Right cardiac atrium (tissue), 5 donors: ENCODE measurements at regions not wholly inside any gene's neighbourhood (a gene's known extent, or its start where the extent isn't known, plus 50 kb on each side); places are given as distances from the start of the nearest gene placed in this dataset.
"Not testable (repeated sequence)": the region's sequence is repeated elsewhere in the genome, so short reads cannot be mapped to it uniquely, and the experiment has no call there.

Source experiments
- ATAC-seq, 2 donors: fragments of 200-7000 bp; cut with Tn5 transposase; one replicate each; pipeline versions ENCODE4 v1.8.0 to v1.9.1; 2020; ENCODE audit warnings: moderate library complexity in 2 of 2, mild to moderate bottlenecking in 1 of 2
- DNase-seq, 3 donors: peaks; one replicate each; pipeline ENCODE4 v3.0.0-alpha.2; 2020
- H3K27ac ChIP-seq: one replicate; pipeline ENCODE4 v1.5.1; 2013; ENCODE audit warnings: mild to moderate bottlenecking, low read length, control low read depth, moderate library complexity
- H3K27me3 ChIP-seq: one replicate; pipeline ENCODE4 v1.6.1; 2013; ENCODE audit not compliant: control insufficient read depth, insufficient read depth
- H3K4me1 ChIP-seq: one replicate; pipeline ENCODE4 v1.6.1; 2013; ENCODE audit warnings: low read length; ENCODE audit not compliant: control insufficient read depth, insufficient read depth
- H3K4me3 ChIP-seq: one replicate; pipeline ENCODE4 v1.5.1; 2013; ENCODE audit warnings: low read length, control low read depth
- H3K9me3 ChIP-seq: one replicate; pipeline ENCODE4 v1.6.1; 2013; ENCODE audit warnings: low read length; ENCODE audit not compliant: control insufficient read depth
- WGBS: extraction: QIAGEN DNeasy Blood & Tissue Kit; methylation state at CpG from one replicate; pipeline ENCODE4 v1.1.7; 2013; 5-methylcytosine and 5-hydroxymethylcytosine counted together
- intact Hi-C, 4 donors: fragments of 100-400 bp; cut with DNase I; formaldehyde crosslinking; loops; one replicate each; pipeline versions ENCODE4 v1.11.0 to v1.14.0; 2022 to 2023
- donor health status: healthy with polysubstance abuse.
- donor health status: DM: no; HTN: yes; CAD: no.
- donor health status: DM: no; HTN: no; CAD: no.
- donor health status: DM: no; HTN: yes; CAD: no; lungs with severe emphysema.
- donor health status: DM: yes; HTN: yes; CAD: no.

DNA sequence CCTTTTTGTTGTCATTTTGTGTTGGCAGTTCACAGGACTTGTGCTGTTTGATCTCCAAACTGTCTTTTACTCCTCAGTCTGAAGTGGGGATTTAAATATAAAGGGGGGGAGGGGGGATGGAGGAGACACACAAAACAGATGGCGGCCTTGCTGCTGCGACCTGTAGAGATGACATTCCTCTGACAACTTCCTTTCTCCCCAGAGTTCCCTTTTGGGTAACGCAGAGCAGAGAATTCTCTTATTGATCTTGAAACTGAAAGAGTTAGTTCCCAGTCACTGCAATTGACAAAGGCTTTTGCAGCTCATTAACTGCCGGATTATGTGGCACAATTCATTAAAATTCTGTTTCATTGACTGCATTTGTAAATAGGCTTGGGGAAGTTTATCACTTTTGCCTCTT lies 279.3 kb downstream of the TSN start:
- ATAC-seq (no peak), DNase-seq (no peak)
- no peak overlapping the region for H3K4me3 ChIP-seq
- no peaks in the 10 kb centered on the region for H3K9me3 ChIP-seq
- H3K27me3 ChIP-seq: no peaks in the 10 kb centered on the region
- 56% methylated on average over 4 of the region's 4 CpGs for WGBS
- H3K4me1 ChIP-seq: no peaks in the 10 kb centered on the region
- intact Hi-C loops: no loop called here
- no peak overlapping the region for H3K27ac ChIP-seq

DNA sequence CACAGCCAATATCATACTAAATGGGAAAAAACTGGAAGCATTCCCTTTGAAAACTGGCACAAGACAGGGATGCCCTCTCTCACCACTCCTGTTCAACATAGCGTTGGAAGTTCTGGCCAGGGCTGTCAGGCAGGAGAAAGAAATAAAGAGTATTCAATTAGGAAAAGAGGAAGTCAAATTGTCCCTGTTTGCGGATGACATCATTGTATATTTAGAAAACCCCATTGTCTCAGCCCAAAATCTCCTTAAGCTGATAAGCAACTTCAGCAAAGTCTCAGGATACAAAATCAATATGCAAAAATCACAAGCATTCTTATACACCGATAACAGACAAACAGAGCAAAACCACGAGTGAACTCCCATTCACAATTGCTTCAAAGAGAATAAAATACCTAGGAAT lies 283.4 kb downstream of the TSN start:
- intact Hi-C loops, H3K27ac ChIP-seq, H3K4me1 ChIP-seq, DNase-seq, ATAC-seq, H3K9me3 ChIP-seq, H3K4me3 ChIP-seq, H3K27me3 ChIP-seq: not testable (repeated sequence)
- WGBS: 79% methylated on average over 4 of the region's 4 CpGs

DNA sequence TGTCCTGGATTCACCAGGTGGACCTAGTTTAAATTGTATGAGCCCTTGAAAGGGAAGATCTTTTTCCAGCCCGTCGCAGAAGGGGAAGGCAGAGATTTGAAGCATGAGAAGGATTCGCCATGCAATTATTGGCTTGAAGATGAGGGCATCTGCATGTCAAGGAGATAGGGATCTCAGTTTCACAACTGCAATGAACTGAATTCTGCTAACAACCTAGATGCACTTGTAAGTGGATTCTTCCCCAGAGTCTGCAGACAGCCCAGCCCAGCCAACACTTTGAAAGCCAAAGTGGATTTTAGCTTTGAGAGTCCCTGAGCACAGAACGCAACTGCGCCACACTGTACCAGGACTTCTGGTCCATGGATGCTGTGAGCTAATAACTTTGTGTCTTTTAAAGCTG lies 286.0 kb downstream of the TSN start:
- Histone ChIP-seq H3K4me1 (no peaks in the 10 kb centered on the region), H3K27ac (no peak overlapping the region), H3K9me3 (no peaks in the 10 kb centered on the region), H3K4me3 (no peak overlapping the region), H3K27me3 (no peaks in the 10 kb centered on the region)
- intact Hi-C loops: no loop called here
- ATAC-seq: no peak
- DNase-seq: no peak
- WGBS: 96% methylated on average over 5 of the region's 5 CpGs

DNA sequence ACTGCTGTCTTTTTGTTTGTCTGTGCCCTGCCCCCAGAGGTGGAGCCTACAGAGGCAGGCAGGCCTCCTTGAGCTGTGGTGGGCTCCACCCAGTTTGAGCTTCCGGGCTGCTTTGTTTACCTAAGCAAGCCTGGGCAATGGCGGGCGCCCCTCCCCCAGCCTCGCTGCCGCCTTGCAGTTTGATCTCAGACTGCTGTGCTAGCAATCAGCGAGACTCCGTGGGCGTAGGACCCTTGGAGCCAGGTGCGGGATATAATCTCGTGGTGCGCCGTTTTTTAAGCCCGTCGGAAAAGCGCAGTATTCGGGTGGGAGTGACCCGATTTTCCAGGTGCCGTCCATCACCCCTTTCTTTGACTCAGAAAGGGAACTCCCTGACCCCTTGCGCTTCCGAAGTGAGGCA lies 296.2 kb downstream of the TSN start:
- DNase-seq, H3K9me3 ChIP-seq, H3K27me3 ChIP-seq, ATAC-seq, H3K4me1 ChIP-seq, H3K4me3 ChIP-seq, H3K27ac ChIP-seq, intact Hi-C loops: not testable (repeated sequence)
- WGBS: 89% methylated on average over 15 of the region's 20 CpGs

DNA sequence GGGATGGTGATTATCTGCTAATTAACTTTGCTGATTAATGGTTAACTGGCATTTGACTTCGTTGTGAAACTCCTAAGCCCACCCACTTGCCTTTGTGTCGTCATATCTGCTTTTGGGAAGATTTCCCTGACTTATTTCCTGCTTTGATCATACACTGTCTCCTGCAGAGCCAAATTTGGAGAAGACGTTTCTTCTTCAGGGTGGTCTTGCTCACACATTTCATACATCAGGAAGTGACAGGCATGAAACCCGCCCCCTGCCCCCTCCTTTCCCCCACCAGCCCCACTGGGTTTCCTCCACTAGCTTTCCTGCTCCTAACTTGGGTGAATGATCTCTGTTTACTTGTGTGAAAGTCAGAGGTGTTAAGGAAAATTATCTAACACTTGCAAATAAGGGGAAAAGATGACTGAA lies 300.1 kb downstream of the TSN start:
- ATAC-seq (no peak), DNase-seq (no peak)
- no peaks in the 10 kb centered on the region for H3K4me1 ChIP-seq

DNA sequence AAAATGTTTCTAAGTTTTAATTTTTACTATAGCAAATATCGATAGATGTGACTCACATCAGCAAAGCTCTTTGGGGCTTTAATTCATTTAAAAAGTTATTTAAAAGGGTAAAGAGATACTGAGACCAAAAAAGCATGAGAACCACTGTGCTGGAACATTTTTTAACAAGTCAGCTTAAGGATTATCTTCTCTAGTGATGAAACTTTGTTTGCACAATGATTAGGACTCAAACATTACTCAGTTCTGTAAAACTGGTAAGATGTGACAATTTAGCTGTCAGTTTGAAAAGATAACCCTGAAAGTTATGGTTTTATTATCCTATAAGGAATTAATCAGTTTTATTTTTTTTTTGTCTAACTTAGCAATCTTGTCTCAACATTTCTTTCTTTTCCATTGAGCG lies 301.4 kb downstream of the TSN start:
- ATAC-seq (no peak), DNase-seq (no peak)
- Histone ChIP-seq H3K9me3 (no peaks in the 10 kb centered on the region), H3K4me1 (no peaks in the 10 kb centered on the region), H3K27me3 (no peaks in the 10 kb centered on the region), H3K27ac (no peak overlapping the region), H3K4me3 (no peak overlapping the region)
- WGBS: 72% methylated on average over 2 of the region's 2 CpGs
- intact Hi-C loops: no loop called here

More for the DNA sequence above, 300.1 kb downstream of the TSN start:
- Histone ChIP-seq H3K27ac (no peak overlapping the region), H3K4me3 (no peak overlapping the region), H3K9me3 (no peaks in the 10 kb centered on the region), H3K27me3 (no peaks in the 10 kb centered on the region)
- WGBS: 15% methylated on average over 4 of the region's 4 CpGs
- intact Hi-C loops: no loop called here

DNA sequence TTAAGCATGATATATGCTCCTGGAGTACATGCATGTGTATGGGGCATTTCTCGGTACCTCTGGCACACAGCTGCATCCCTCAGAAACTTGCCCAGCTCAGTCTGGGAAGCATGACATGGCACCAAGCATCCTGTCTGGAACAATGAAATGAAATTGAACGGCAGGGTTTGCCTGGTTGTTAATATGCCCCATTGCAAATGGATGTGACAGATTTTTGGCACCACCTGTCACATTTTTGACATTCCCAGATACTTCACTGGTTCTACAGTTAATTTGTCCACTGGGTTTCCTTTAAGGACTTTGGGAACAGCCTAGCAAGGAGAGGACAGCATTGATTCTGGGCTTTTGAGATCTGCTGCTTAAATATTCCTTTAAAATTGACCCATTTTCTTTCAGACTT lies 305.8 kb downstream of the TSN start:
- WGBS: 35% methylated on average over 2 of the region's 2 CpGs
- Histone ChIP-seq H3K27me3 (no peaks in the 10 kb centered on the region), H3K9me3 (no peaks in the 10 kb centered on the region), H3K27ac (no peak overlapping the region), H3K4me1 (no peaks in the 10 kb centered on the region), H3K4me3 (no peak overlapping the region)
- ATAC-seq (no peak), DNase-seq (no peak)
- intact Hi-C loops: no loop called here

DNA sequence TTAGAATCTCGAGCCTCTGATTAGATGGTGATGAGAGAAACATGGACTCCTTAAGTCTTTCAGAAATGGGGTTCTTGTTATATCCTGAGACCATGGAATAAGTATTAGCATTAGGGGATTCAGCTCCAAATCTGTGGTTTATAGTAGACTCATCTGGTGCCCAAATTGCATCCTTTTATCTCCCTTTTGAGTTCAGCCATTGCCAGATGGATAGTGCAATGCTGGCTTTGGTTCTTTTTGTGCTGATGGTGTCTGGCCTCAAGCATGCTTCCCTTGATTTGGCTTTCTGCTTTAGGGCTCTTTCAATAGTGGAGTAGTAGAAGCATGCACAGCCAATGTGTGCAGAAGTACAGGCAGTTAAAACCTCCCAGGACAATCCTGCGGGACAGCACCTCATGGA lies 306.4 kb downstream of the TSN start:
- intact Hi-C loops: no loop called here
- Histone ChIP-seq H3K27me3 (no peaks in the 10 kb centered on the region), H3K4me1 (no peaks in the 10 kb centered on the region), H3K9me3 (no peaks in the 10 kb centered on the region), H3K27ac (no peak overlapping the region), H3K4me3 (no peak overlapping the region)
- ATAC-seq (no peak), DNase-seq (no peak)
- WGBS: 76% methylated on average over 2 of the region's 2 CpGs

DNA sequence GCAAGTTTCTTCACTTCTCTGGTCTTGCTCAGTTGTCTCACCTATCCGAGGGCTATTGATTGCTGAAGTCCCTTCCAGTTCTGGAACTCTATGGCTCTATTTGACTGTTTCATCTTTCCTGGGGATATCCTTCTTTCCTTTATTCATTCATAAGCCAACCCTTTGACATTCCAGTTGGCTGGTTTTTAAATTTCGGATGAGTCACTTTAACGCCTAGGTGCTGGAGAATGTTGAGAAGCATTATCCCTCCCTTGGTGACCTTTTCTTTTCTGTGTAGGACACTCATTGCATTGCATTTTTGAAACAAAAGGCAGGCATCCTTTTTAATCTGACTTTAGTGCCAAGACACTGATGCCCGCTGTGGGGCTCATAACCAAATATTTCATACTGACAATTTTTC lies 307.1 kb downstream of the TSN start:
- H3K4me3 ChIP-seq: no peak overlapping the region
- no peak for ATAC-seq
- H3K27ac ChIP-seq: no peak overlapping the region
- H3K27me3 ChIP-seq: no peaks in the 10 kb centered on the region
- WGBS: 63% methylated on average over 4 of the region's 4 CpGs
- no peaks in the 10 kb centered on the region for H3K4me1 ChIP-seq
- no peak for DNase-seq
- intact Hi-C loops: no loop called here
- H3K9me3 ChIP-seq: no peaks in the 10 kb centered on the region

DNA sequence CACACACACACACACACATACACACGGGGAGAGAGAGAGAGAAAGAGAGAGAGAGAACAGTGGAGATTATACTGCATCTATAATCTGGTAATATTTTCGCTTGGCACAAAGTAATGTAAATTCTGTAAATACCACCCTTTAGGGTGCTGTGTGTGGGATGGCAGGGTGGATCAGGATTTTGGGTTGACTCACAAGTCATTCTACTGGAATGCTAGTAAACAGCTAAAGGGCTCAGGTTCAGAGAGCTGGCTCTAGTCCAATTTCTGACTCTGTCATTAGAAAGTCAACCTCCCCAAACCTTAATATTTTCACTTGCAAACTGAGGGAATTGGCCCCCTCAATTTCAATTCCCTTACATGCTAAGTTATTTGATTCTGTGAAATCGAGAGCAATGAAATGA lies 308.3 kb downstream of the TSN start:
- Histone ChIP-seq H3K4me3 (no peak overlapping the region), H3K9me3 (no peaks in the 10 kb centered on the region), H3K27ac (no peak overlapping the region), H3K27me3 (no peaks in the 10 kb centered on the region), H3K4me1 (no peaks in the 10 kb centered on the region)
- intact Hi-C loops: no loop called here
- ATAC-seq: no peak
- WGBS: 80% methylated on average over 3 of the region's 3 CpGs
- DNase-seq: no peak

DNA sequence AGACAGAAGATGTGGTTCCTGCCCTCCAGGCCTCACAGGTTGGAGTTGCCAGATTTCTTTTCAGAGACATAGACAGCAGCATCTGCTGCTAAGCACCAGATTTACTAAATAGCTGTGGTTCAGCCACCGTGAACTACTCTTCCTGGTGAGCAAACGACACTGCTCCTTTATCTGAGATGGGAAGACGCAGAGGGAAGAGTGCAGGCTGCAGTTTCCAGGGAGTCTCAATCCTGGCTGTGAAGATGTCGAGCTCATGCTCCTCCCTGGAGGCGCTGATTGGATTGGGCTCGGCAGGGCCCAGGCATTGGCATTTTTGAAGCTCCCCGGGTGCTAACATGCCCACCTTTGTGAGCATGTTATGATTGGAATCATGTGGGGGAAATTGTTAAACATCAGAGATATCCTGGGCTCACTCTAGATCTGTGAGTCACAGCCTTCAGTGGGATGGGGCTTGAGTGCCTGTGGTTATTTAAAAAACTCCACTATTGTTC lies 314.8 kb downstream of the TSN start:
- no peak overlapping the region for H3K27ac ChIP-seq
- no peak overlapping the region for H3K4me3 ChIP-seq
- intact Hi-C loops: no loop called here

DNA sequence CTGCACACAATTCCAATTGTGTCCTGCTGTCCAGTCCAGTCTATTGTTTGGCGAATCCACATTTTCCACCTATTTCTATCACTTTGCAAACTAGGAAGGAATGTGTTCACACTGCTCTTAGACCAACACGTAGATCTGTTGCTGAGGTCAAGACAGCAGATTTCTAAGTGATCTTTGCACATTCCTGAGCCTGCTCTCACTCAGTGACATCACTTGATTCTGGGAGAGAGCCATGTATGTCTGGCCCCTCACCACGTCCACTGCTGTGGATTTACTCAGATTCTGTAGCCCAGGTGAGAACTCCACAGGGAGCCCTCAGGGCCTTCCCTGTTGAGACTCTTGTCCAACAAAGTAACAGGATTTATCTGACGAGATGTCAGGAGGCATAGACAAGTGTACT lies 317.2 kb downstream of the TSN start:
- intact Hi-C loops: no loop called here
- ATAC-seq: no peak

More for the DNA sequence above, 314.8 kb downstream of the TSN start:
- DNase-seq (no peak), ATAC-seq (no peak)
- Histone ChIP-seq H3K9me3 (no peaks in the 10 kb centered on the region), H3K27me3 (no peaks in the 10 kb centered on the region), H3K4me1 (no peaks in the 10 kb centered on the region)
- WGBS: 60% methylated on average over 7 of the region's 7 CpGs

More for the DNA sequence above, 317.2 kb downstream of the TSN start:
- Histone ChIP-seq H3K9me3 (no peaks in the 10 kb centered on the region), H3K4me3 (no peak overlapping the region), H3K27ac (no peak overlapping the region), H3K4me1 (no peaks in the 10 kb centered on the region), H3K27me3 (no peaks in the 10 kb centered on the region)
- WGBS: 61% methylated on average over 4 of the region's 4 CpGs
- DNase-seq: no peak
